ENCODE measurements at regions not wholly inside any gene's neighbourhood (a gene's known extent, or its start where the extent isn't known, plus 50 kb on each side); places are given as distances from the start of the nearest gene placed in this dataset.

- TF ChIP-seq, protein P1, sequence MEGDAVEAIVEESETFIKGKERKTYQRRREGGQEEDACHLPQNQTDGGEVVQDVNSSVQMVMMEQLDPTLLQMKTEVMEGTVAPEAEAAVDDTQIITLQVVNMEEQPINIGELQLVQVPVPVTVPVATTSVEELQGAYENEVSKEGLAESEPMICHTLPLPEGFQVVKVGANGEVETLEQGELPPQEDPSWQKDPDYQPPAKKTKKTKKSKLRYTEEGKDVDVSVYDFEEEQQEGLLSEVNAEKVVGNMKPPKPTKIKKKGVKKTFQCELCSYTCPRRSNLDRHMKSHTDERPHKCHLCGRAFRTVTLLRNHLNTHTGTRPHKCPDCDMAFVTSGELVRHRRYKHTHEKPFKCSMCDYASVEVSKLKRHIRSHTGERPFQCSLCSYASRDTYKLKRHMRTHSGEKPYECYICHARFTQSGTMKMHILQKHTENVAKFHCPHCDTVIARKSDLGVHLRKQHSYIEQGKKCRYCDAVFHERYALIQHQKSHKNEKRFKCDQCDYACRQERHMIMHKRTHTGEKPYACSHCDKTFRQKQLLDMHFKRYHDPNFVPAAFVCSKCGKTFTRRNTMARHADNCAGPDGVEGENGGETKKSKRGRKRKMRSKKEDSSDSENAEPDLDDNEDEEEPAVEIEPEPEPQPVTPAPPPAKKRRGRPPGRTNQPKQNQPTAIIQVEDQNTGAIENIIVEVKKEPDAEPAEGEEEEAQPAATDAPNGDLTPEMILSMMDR (IDR thresholded peaks at IDR 0.05): no peak
- no peak for TF ChIP-seq POLR2AphosphoS5 (IDR thresholded peaks at IDR 0.05)
Measured at GRCh38 chr2:147384659-147385058, 460.2 kb upstream of the ACVR2A start.

Data from sigmoid colon (tissue), 4 donors.